ENCODE measurements at regions not wholly inside any gene's neighbourhood (a gene's known extent, or its start where the extent isn't known, plus 50 kb on each side); places are given as distances from the start of the nearest gene placed in this dataset.
A peak's percentile ranks its signal among the peaks of the same experiment; 100 is the strongest.

DNA sequence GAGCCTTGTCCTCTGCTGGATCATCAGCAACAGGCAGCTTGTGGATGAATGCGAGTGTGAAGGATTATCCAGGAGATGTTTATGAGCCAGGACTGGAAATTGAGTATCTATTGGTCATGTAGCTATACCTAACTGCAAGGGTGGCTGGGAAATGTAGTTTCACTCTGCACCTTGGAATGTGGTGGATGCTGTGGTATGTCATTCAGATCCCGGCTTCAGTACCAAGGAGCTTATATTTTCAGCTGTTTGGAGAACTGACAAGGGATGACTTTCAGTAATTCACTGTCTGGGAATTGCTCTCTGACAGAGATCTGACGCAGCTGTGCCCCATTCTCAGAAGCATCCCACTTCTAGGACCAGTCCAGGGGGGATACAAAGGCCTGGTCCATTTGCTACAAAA, 792.3 kb upstream of the NOVA1 start:
- no peak for TF ChIP-seq POLR2A (IDR thresholded peaks at IDR 0.05; ENCODE audit: low read depth, low read length)
- DNase-seq (ENCODE audit: insufficient read length, low spot score) (no peak), FAIRE-seq (no peak)

GRCh38 chr14:27391331-27391730, 793.5 kb upstream of the NOVA1 start:
- no peak for TF ChIP-seq POLR2A (IDR thresholded peaks at IDR 0.05; ENCODE audit: low read depth, low read length)
- DNase-seq (ENCODE audit: insufficient read length, low spot score) (no peak), FAIRE-seq (no peak)

DNA sequence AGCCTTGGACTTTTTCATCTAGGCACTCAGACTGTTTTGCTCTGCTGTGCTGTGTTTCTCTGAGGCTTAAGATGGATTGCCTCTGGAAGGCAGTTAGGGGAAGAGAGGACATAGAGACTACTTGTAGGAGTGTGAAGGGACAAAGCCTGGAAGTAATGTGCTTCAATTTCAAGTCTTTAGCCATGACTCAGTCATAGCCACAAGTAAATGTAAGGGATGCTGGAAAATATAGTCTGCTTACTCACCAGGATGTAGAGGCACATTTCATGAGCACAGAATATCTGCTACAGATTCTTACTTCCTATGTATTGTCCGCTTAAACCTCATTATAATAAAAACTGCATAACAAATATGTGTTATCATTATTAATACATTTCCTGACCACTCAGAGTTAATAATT, 794.3 kb upstream of the NOVA1 start:
- DNase-seq (ENCODE audit: insufficient read length, low spot score) (no peak), FAIRE-seq (no peak)
- TF ChIP-seq POLR2A (IDR thresholded peaks at IDR 0.05; ENCODE audit: low read depth, low read length) = no peak

GRCh38 chr14:27409944-27410343, 812.1 kb upstream of the NOVA1 start:
- FAIRE-seq = no peak
- no peak for TF ChIP-seq POLR2A (IDR thresholded peaks at IDR 0.05; ENCODE audit: low read depth, low read length)

GRCh38 chr14:27410981-27411380, 813.1 kb upstream of the NOVA1 start:
- DNase-seq (ENCODE audit: insufficient read length, low spot score) = no peak
- TF ChIP-seq POLR2A (IDR thresholded peaks at IDR 0.05; ENCODE audit: low read depth, low read length) = no peak
- FAIRE-seq = no peak

More at GRCh38 chr14:27409944-27410343, 812.1 kb upstream of the NOVA1 start:
- DNase-seq (ENCODE audit: insufficient read length, low spot score) = no peak

GRCh38 chr14:27427796-27428195, 830.0 kb upstream of the NOVA1 start:
- DNase-seq (ENCODE audit: insufficient read length, low spot score) = peak; percentile 7
- TF ChIP-seq POLR2A (IDR thresholded peaks at IDR 0.05; ENCODE audit: low read depth, low read length) = no peak
- peak; percentile 48 for FAIRE-seq

DNA sequence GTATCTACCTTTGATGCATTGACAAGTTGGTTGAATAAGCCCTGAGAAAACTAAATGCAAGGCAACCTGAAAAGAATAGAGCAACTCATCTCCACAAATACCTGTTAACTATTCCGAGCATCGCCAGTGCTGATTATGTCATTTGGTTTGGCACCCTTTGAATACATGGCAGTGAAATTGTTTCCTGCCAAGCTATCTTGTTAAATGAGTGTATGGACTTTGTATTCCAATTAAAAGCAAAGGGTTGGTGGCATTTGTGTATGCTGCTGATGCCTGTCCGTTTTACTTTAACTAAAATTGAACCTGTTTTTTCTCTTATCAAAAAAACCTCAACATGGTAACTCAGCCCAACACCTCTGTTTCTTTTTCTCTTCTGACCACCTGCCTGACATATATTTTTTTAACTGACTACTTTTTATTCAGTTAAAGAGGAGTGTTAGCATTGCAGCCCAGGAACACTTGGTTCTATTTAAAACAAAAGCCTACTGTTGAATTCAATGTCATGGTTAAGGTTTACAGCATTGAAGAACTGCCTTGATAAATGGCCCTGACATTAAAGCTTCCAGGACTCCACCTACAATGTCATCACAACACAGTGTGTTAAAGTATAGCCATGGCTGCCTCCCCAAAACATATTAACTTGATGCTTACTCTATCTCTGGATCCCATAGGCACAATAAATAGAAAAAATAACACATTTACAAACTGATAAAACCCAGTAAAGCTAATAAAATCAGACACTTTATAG, 838.3 kb upstream of the NOVA1 start:
- TF ChIP-seq POLR2A (IDR thresholded peaks at IDR 0.05; ENCODE audit: low read depth, low read length) = no peak

GRCh38 chr14:27484633-27485032, 886.8 kb upstream of the NOVA1 start:
- no peak for TF ChIP-seq POLR2A (IDR thresholded peaks at IDR 0.05; ENCODE audit: low read depth, low read length)
- DNase-seq (ENCODE audit: insufficient read length, low spot score) = no peak
- FAIRE-seq = no peak

More for the DNA sequence above, 838.3 kb upstream of the NOVA1 start:
- DNase-seq (ENCODE audit: insufficient read length, low spot score) (no peak), FAIRE-seq (no peak)

GRCh38 chr14:27485193-27485592, 887.4 kb upstream of the NOVA1 start:
- DNase-seq (ENCODE audit: insufficient read length, low spot score) (no peak), FAIRE-seq (no peak)
- TF ChIP-seq POLR2A (IDR thresholded peaks at IDR 0.05; ENCODE audit: low read depth, low read length) = no peak

DNA sequence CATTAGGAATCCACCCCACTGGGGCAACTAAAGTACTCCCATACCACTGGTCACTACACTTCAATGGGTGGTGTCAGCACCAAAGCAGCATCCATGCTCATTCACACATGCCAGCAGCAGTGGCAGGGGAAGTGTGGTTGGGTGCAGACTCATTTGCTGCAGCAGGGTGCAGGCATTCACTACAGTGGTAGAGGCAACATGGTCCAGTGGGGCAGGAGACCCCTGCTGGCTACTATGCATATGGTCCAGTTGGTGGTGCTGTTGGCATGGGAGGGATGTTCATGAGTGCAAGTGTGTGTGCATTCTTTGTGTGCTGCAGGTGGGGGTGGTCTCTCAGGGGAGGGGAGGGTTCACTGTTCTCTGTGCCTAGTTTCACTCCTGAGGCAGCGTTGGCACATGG, 908.4 kb upstream of the NOVA1 start:
- TF ChIP-seq POLR2A (IDR thresholded peaks at IDR 0.05; ENCODE audit: low read depth, low read length) = no peak
- DNase-seq (ENCODE audit: insufficient read length, low spot score) (no peak), FAIRE-seq (no peak)

DNA sequence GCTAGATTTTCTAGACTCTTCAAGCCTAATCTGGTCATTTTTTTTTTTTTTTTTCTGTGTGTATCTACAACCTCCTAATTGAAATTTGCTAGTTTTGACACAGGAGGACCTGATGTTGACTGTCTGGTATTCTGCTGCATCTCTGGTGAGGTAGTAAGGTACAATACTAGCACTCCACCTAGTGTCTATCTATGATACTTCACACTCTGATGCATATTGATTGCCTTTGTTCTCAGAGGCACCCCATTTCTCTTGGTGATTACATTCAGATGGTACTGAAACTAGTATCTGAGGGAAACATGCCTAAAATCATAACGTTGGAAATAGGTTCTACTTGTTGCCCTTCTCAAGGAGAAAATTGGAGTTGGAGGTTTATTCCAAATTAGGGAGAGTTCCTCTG, 930.5 kb upstream of the NOVA1 start:
- FAIRE-seq (peak; percentile 30), DNase-seq (ENCODE audit: insufficient read length, low spot score) (peak; percentile 1)
- no peak for TF ChIP-seq POLR2A (IDR thresholded peaks at IDR 0.05; ENCODE audit: low read depth, low read length)

- no peak for TF ChIP-seq POLR2A (IDR thresholded peaks at IDR 0.05; ENCODE audit: low read depth, low read length)
- DNase-seq (ENCODE audit: insufficient read length, low spot score) = no peak
- no peak for FAIRE-seq
Measured at GRCh38 chr14:27536748-27537147, 938.9 kb upstream of the NOVA1 start.

DNA sequence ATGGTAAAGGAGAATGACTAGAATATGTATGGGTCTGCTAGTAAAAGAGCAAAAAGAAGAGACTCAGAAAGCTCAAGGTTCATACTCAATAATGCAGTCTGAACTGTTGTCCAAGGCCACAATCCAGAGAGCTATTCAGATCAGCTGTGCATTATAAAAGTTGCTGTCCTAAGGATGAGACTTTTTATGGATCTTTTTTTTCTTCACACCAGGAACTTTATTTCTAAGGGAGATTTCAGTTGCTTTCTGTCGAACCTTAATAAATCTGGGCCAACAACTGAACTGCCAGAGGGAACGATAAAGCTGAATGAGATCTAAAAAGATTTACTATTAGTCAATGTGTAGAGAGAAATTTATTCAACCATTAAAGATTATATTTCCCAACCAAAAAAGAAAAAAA, 948.3 kb upstream of the NOVA1 start:
- no peak for FAIRE-seq
- no peak for TF ChIP-seq POLR2A (IDR thresholded peaks at IDR 0.05; ENCODE audit: low read depth, low read length)
- DNase-seq (ENCODE audit: insufficient read length, low spot score) = no peak

GRCh38 chr14:27553790-27554189, 956.0 kb upstream of the NOVA1 start:
- no peak for TF ChIP-seq POLR2A (IDR thresholded peaks at IDR 0.05; ENCODE audit: low read depth, low read length)
- FAIRE-seq (no peak), DNase-seq (ENCODE audit: insufficient read length, low spot score) (no peak)

DNA sequence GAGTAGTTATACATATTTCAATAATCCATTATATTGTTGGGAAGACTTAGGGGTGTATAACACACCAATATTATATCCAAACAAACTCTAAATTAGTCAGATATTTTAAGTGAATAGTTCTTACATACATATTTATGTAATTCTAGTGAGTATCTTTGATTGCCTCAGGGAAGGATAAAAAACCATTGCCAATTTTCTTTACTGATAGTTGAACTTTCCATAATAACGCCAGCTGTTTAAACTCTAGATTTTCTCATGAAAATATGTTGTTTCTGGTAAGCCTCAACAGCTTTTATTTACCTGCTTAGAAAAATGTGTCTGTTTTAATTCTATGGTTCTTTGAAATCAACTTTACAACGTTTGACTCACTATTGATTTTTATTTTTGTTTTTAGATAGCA, 959.6 kb upstream of the NOVA1 start:
- no peak for FAIRE-seq
- no peak for DNase-seq (ENCODE audit: insufficient read length, low spot score)
- TF ChIP-seq POLR2A (IDR thresholded peaks at IDR 0.05; ENCODE audit: low read depth, low read length) = no peak

Measured in H54 (cell line).